H9 (cell line): ENCODE measurements at regions not wholly inside any gene's neighbourhood (a gene's known extent, or its start where the extent isn't known, plus 50 kb on each side); places are given as distances from the start of the nearest gene placed in this dataset.

Source experiments
- DNase-seq: peaks from one replicate; pipeline ENCODE4 v3.0.0-alpha.2; 2017
- H2AFZ ChIP-seq: one replicate; pipeline ENCODE4 v1.6.1; 2013; ENCODE audit warnings: mild to moderate bottlenecking, low read length, control low read depth, moderate library complexity
- H2AK5ac ChIP-seq: 2 replicates; pipeline ENCODE4 v1.6.1; 2013; ENCODE audit warnings: low read length, control low read depth, mixed read lengths; ENCODE audit not compliant: insufficient read length
- H2BK120ac ChIP-seq: one replicate; pipeline ENCODE4 v1.6.1; 2013; ENCODE audit warnings: low read depth, mild to moderate bottlenecking, low read length, control low read depth, inconsistent platforms; ENCODE audit not compliant: poor library complexity, severe bottlenecking
- H2BK12ac ChIP-seq: 2 replicates; pipeline ENCODE4 v1.6.1; 2013; ENCODE audit warnings: low read length, control low read depth, mixed read lengths, low read depth; ENCODE audit not compliant: insufficient read length
- H2BK15ac ChIP-seq: 2 replicates; pipeline ENCODE4 v1.6.1; 2013; ENCODE audit warnings: low read depth, low read length, control low read depth
- H2BK20ac ChIP-seq: one replicate; pipeline ENCODE4 v1.6.1; 2013; ENCODE audit warnings: low read depth, mild to moderate bottlenecking, low read length, control low read depth, inconsistent platforms; ENCODE audit not compliant: poor library complexity, severe bottlenecking
- H2BK5ac ChIP-seq: 2 replicates; pipeline ENCODE4 v1.6.1; 2013; ENCODE audit warnings: low read length, control low read depth, mixed read lengths; ENCODE audit not compliant: insufficient read length
- H3K14ac ChIP-seq: 2 replicates; pipeline ENCODE4 v1.6.1; 2013; ENCODE audit warnings: low read length, control low read depth; ENCODE audit not compliant: insufficient read depth
- H3K18ac ChIP-seq: 2 replicates; pipeline ENCODE4 v1.6.1; 2013; ENCODE audit warnings: low read depth, mild to moderate bottlenecking, mixed read lengths, low read length, control low read depth; ENCODE audit not compliant: insufficient read length
- H3K23ac ChIP-seq: 2 replicates; pipeline ENCODE4 v1.6.1; 2013; ENCODE audit warnings: low read length, control low read depth, mixed read lengths, low read depth; ENCODE audit not compliant: insufficient read length
- H3K23me2 ChIP-seq: 2 replicates; pipeline ENCODE4 v1.6.1; 2013; ENCODE audit warnings: low read depth, mild to moderate bottlenecking, mixed read lengths, low read length, control low read depth; ENCODE audit not compliant: insufficient read length, poor library complexity, severe bottlenecking
- H3K27ac ChIP-seq: 2 replicates; pipeline ENCODE4 v1.5.1; 2013; ENCODE audit warnings: low read length, control low read depth, mixed read lengths, low read depth; ENCODE audit not compliant: insufficient read length
- H3K27me3 ChIP-seq: 2 replicates; pipeline ENCODE4 v1.6.1; 2013; ENCODE audit warnings: low read length, control low read depth, inconsistent platforms; ENCODE audit not compliant: insufficient read depth
- H3K4ac ChIP-seq: 2 replicates; pipeline ENCODE4 v1.6.1; 2013; ENCODE audit warnings: low read depth, mild to moderate bottlenecking, control low read depth, inconsistent platforms, low read length, moderate library complexity
- H3K4me1 ChIP-seq: 2 replicates; pipeline ENCODE4 v1.6.1; 2013; ENCODE audit warnings: low read length, control low read depth, inconsistent platforms; ENCODE audit not compliant: insufficient read depth
- H3K4me2 ChIP-seq: 2 replicates; pipeline ENCODE4 v1.6.1; 2013; ENCODE audit warnings: low read length, control low read depth, mixed read lengths; ENCODE audit not compliant: insufficient read length, insufficient read depth
- H3K56ac ChIP-seq: 2 replicates; pipeline ENCODE4 v1.6.1; 2013; ENCODE audit warnings: low read depth, mild to moderate bottlenecking, mixed read lengths, low read length, control low read depth; ENCODE audit not compliant: insufficient read length
- H3K79me1 ChIP-seq: 2 replicates; pipeline ENCODE4 v1.6.1; 2013; ENCODE audit warnings: low read depth, mild to moderate bottlenecking, moderate library complexity, low read length, control low read depth, inconsistent platforms; ENCODE audit not compliant: insufficient read depth, poor library complexity, severe bottlenecking
- H3K79me2 ChIP-seq: 2 replicates; pipeline ENCODE4 v1.6.1; 2013; ENCODE audit warnings: low read length, control low read depth, inconsistent platforms; ENCODE audit not compliant: insufficient read depth
- H3K9ac ChIP-seq: 2 replicates; pipeline ENCODE4 v1.6.1; 2013; ENCODE audit warnings: low read length, control low read depth, mixed read lengths; ENCODE audit not compliant: insufficient read length; ENCODE audit errors: extremely low read depth
- H3K9me3 ChIP-seq: one replicate; pipeline ENCODE4 v1.6.1; 2013; ENCODE audit warnings: low read depth, low read length, inconsistent platforms; ENCODE audit not compliant: control insufficient read depth
- H3T11ph ChIP-seq: one replicate; pipeline ENCODE4 v1.6.1; 2013; ENCODE audit warnings: mild to moderate bottlenecking, low read length, control low read depth, inconsistent platforms
- H4K20me1 ChIP-seq: one replicate; pipeline ENCODE4 v1.6.1; 2013; ENCODE audit not compliant: control insufficient read depth, insufficient read length, insufficient read depth
- H4K5ac ChIP-seq: 2 replicates; pipeline ENCODE4 v1.6.1; 2013; ENCODE audit warnings: low read depth, mild to moderate bottlenecking, mixed read lengths, low read length, control low read depth; ENCODE audit not compliant: insufficient read length
- H4K8ac ChIP-seq: replicated peaks from 2 replicates; pipeline ENCODE4 v1.6.1; 2013; ENCODE audit warnings: low read length, control low read depth, mixed read lengths, low read depth; ENCODE audit not compliant: insufficient read length
- H4K91ac ChIP-seq: 2 replicates; pipeline ENCODE4 v1.6.1; 2013; ENCODE audit warnings: low read depth, mild to moderate bottlenecking, moderate library complexity, mixed read lengths, low read length, control low read depth; ENCODE audit not compliant: insufficient read length
- H3K27ac Mint-ChIP-seq, 3 experiments: 2 replicates in 2 of 3; 3 replicates in 1 of 3; pipeline ENCODE4 v1.8.0; 2020 to 2021; ENCODE audit warnings: mixed read lengths in 3 of 3, mild to moderate bottlenecking in 1 of 3, moderate library complexity in 1 of 3
- H3K27me3 Mint-ChIP-seq: 2 replicates; pipeline ENCODE4 v1.8.0; 2021; ENCODE audit warnings: low read depth, mild to moderate bottlenecking, moderate library complexity, mixed read lengths
- H3K36me3 Mint-ChIP-seq, 3 experiments: 2 replicates in 2 of 3; 3 replicates in 1 of 3; pipeline ENCODE4 v1.8.0; 2020 to 2021; ENCODE audit warnings: low read depth in 3 of 3, mixed read lengths in 3 of 3; ENCODE audit not compliant: insufficient read depth in 1 of 3
- H3K4me1 Mint-ChIP-seq, 2 experiments: 2 replicates each; pipeline ENCODE4 v1.8.0; 2020; ENCODE audit warnings: mixed read lengths in 2 of 2
- H3K4me3 Mint-ChIP-seq, 2 experiments: 2 replicates in 1 of 2; 3 replicates in 1 of 2; pipeline ENCODE4 v1.8.0; 2020 to 2021; ENCODE audit warnings: mild to moderate bottlenecking in 2 of 2, mixed read lengths in 2 of 2, moderate library complexity in 1 of 2
- H3K9me3 Mint-ChIP-seq, 2 experiments: 2 replicates in 1 of 2; 3 replicates in 1 of 2; pipeline ENCODE4 v1.8.0; 2020; ENCODE audit warnings: mild to moderate bottlenecking in 2 of 2, mixed read lengths in 2 of 2, moderate library complexity in 1 of 2
- WGBS: extraction: QIAGEN DNeasy Blood & Tissue Kit; methylation state at CpG from one replicate; pipeline ENCODE4 v1.1.7; 2013; ENCODE audit warnings: missing lambda C conversion rate, low lambda C conversion rate, mixed read lengths; ENCODE audit not compliant: insufficient read length; ENCODE audit errors: extremely low coverage; 5-methylcytosine and 5-hydroxymethylcytosine counted together
- TF ChIP-seq, protein P1 (sequence below): fragments of 200-600 bp; sonication (generic); conservative IDR thresholded peaks from 3 replicates; pipeline ENCODE4 v1.8.0; 2021; ENCODE audit warnings: antibody characterized with exemption, mild to moderate bottlenecking

DNA sequence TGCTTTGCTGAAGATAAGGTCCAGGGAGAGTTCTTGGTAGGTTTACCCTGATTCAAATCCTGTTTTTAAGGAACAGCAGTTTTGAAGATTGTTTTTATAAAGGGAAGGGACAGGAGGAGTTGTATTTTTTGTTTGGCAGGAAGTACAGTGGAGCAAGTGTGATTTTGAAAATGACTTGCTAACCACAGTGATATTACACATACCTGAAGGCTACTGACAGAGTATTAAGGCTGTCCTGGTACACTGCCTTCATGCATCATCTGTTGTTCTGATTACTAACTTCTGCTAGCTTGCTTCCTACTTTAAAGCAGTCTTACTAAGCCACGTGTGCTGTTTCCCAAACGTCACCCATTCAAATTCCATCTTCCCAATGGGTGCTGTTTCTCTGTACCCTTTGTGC lies 559.5 kb upstream of the SGCD start:
- Mint-ChIP-seq H3K27me3 (no peaks in the 10 kb centered on the region), H3K9me3 (no peaks in the 10 kb centered on the region), H3K4me3 (no peak overlapping the region), H3K36me3 (no peaks in the 10 kb centered on the region), H3K4me1 (peaks cover 6 to 7% of the 10 kb centered on the region in 2 experiments), H3K27ac (no peak overlapping the region)
- Histone ChIP-seq H3K27me3 (no peaks in the 10 kb centered on the region), H3K4me1 (no peaks in the 10 kb centered on the region), H4K5ac (no peak overlapping the region), H3K79me1 (no peaks in the 10 kb centered on the region), H2AFZ (no peak overlapping the region), H3K23me2 (no peaks in the 10 kb centered on the region), H3K9me3 (no peaks in the 10 kb centered on the region), H4K8ac (no peak overlapping the region), H3K79me2 (no peaks in the 10 kb centered on the region), H3T11ph (no peak overlapping the region), H2BK15ac (no peak overlapping the region), H3K4me2 (no peak overlapping the region), H4K20me1 (no peaks in the 10 kb centered on the region), H2BK12ac (no peak overlapping the region), H3K27ac (no peak overlapping the region), H4K91ac (no peak overlapping the region), H3K14ac (no peak overlapping the region), H3K4ac (no peak overlapping the region), H2BK5ac (no peak overlapping the region), H3K9ac (no peak overlapping the region), H3K23ac (no peak overlapping the region), H2AK5ac (no peak overlapping the region), H3K18ac (no peak overlapping the region), H3K56ac (no peak overlapping the region), H2BK20ac (no peak overlapping the region), H2BK120ac (no peak overlapping the region)
- TF ChIP-seq, protein P1, sequence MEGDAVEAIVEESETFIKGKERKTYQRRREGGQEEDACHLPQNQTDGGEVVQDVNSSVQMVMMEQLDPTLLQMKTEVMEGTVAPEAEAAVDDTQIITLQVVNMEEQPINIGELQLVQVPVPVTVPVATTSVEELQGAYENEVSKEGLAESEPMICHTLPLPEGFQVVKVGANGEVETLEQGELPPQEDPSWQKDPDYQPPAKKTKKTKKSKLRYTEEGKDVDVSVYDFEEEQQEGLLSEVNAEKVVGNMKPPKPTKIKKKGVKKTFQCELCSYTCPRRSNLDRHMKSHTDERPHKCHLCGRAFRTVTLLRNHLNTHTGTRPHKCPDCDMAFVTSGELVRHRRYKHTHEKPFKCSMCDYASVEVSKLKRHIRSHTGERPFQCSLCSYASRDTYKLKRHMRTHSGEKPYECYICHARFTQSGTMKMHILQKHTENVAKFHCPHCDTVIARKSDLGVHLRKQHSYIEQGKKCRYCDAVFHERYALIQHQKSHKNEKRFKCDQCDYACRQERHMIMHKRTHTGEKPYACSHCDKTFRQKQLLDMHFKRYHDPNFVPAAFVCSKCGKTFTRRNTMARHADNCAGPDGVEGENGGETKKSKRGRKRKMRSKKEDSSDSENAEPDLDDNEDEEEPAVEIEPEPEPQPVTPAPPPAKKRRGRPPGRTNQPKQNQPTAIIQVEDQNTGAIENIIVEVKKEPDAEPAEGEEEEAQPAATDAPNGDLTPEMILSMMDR = no peak
- WGBS = no CpG with 5 or more reads among the region's 2 CpGs
- DNase-seq = no peak
